GM18526 (cell line): ENCODE measurements at regions not wholly inside any gene's neighbourhood (a gene's known extent, or its start where the extent isn't known, plus 50 kb on each side); places are given as distances from the start of the nearest gene placed in this dataset.

Source experiments
- POLR2A ChIP-seq: IDR thresholded peaks from 3 replicates; pipeline ENCODE4 v1.6.1; 2011; ENCODE audit not compliant: insufficient read length; ENCODE audit errors: extremely low read depth

DNA sequence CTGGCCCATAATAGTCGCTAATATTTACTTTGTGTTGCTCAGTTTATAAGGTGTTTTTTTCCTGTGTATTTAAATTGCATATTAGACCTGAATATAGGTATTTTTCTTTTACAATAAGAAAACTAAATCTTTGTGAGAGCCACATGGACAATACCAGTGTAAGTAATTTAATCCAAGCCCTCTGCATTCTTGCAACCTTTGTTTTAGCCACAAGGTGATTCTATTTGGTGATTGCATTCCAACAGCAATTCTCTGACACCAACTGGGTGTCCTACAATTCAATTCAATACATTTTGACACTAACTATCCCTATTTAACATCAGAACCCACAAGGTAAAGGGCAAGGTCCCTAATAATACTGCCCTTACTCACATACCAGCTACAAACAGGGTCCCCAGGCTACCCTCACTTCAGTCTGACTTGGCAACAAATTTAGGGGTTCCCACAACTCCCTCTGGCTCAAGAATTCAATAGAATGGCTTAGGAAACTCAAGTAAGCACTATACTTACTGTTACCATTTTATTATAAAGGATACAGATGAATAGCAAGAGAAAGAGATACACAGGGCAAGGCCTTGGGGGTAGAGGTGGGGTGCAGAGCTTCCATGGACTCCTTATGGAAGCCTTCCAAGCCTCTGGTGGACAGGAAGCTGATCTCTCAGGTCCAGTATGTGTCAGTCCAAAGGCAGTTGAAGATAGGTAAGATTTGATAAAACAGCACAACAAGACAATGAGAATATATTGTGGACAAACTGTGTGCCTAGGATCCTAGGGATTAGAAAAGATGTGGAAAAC lies 169.3 kb downstream of the CD83 start:
- no peak for TF ChIP-seq POLR2A

DNA sequence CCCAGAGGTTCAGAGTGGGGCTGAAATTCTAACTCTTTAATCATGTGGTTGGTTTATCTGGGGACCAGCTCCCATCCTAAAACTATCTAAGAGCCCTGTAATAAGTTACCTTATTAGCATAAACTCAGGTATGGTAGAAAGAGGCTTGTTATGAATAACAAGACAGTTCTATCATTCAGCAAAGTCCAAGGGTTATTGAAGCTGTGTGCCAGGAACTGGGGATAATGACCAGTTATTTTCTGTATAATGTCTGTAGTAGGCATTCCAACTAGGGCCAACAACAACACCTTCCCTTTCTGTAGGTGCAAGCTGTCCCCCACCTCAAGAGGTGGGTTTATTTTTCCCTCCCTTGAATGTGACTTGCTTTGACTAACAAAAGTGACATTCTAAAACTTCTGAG lies 170.1 kb downstream of the CD83 start:
- TF ChIP-seq POLR2A = no peak

- no peak for TF ChIP-seq POLR2A
Observed at GRCh38 chr6:14288910-14289309, 171.3 kb downstream of the CD83 start.

DNA sequence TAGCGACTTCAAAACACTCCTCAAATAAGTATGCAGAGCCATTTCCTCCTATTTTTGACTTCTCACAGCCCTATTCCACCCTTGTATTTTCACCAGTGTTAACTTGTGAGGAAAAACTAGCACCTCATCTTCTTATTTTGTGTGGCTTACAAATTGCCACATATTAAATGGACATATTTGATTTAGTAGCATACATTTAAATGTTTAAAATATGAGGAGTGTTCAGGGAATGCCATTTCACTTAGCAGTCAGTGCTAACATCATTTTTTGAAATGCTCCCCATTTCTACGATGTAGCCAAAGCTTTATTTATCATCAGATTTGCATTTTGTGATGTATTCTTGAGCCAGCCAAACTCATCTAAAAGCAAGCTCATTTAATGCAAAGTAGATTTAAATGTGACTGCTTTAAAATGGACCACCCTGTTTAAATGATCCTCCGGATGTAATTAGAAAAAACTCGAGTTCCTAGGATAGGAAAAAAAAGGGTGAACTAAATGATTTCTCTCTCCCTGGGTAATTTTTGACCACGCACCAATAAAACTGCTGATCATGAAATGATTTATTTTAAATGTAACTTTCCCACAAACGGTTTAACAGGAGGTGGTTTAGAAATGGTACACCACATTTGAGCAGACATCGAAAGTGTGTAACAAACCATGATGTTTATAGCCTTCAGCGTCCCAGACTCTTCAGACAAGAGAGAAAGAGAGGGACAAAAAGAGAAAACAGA lies 172.6 kb downstream of the CD83 start:
- no peak for TF ChIP-seq POLR2A

- TF ChIP-seq POLR2A = no peak
Observed at GRCh38 chr6:14290772-14291330, 173.3 kb downstream of the CD83 start.

- TF ChIP-seq POLR2A = no peak
Observed at GRCh38 chr6:14291331-14291730, 173.8 kb downstream of the CD83 start.

GRCh38 chr6:14292119-14292518 lies 174.5 kb downstream of the CD83 start:
- TF ChIP-seq POLR2A = no peak

GRCh38 chr6:14294270-14294951 lies 176.8 kb downstream of the CD83 start:
- no peak for TF ChIP-seq POLR2A

GRCh38 chr6:14305131-14305530 lies 187.6 kb downstream of the CD83 start:
- TF ChIP-seq POLR2A = no peak

- TF ChIP-seq POLR2A = no peak
Observed at GRCh38 chr6:14305624-14306023, 188.1 kb downstream of the CD83 start.

DNA sequence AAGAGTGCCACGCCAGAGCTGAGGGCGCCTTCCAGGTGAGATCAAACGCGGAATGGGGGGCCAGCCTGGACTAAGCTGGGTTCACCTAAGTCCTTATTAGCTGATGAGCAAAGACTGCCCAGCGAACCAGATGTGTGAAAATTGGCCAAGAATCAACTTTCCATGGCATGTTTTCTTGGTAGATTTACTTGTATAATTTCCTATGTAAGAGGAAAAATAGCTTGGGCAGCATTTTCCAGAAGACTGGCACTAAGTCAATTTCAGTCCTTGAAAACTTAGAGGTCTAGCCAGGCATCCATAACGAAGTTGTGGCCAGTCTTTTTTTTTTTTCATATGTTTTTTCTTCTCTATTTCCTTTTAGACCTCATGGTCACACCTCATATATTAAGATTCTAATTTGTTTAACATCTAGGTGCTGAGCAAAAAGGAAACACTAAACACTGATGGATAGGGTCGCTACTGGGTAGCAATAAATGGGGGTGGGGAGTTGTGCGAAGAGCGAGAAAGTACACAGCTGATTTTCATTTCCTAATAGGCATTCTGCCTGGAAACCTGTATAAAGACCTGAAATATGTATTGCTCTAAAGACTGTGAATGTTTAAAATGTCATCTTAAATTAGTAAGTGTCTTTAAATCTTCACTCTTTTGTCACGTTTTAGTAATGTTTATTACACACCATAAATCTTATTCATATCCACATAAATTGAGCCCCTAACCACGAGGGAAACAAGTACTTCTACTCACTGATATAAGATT lies 188.8 kb downstream of the CD83 start:
- TF ChIP-seq POLR2A = no peak

GRCh38 chr6:14309516-14309915 lies 191.9 kb downstream of the CD83 start:
- TF ChIP-seq POLR2A = no peak

DNA sequence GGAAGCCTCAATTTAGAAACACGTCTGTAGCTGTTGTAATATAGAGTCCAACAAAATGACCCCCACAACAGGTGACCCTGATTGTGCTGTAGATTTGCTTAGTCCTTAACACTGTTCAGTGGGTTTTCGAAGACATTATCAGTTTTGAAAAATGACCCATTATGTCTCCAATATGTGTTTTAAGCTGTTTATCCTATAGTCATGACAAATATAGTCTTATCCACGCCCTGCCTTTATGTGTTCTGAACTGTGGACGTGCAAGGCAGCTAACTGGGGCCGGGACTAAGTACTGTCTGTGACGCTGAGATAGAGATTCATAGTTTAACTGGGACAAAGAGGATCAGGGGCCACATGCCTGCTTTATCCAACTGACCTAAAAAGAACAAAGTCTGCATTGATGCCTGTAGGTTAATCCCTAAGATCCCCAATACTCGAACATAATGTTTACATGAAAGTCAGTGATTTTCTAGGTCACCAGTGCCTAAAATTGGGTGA lies 192.4 kb downstream of the CD83 start:
- TF ChIP-seq POLR2A = no peak

- no peak for TF ChIP-seq POLR2A
Observed at GRCh38 chr6:14310960-14311359, 193.4 kb downstream of the CD83 start.

DNA sequence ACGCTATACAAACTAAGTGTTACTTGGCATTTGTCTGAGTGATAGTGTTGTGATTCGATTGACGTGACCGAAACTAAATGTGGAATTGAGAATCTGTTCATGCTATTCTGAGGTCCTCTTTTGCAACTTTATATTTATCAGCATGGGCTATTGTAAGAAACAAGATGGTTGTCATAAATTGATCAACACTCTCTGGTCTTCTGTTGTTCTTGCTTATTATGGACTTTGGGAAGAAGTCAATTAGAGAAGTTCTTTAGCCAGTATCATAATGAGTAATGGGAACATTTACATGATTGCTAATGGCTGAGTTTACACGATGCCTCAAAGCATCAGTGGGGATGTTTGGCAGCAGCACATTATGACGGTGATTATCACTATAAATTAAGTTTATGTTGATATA lies 195.0 kb downstream of the CD83 start:
- no peak for TF ChIP-seq POLR2A
